ENCODE measurements at regions not wholly inside any gene's neighbourhood (a gene's known extent, or its start where the extent isn't known, plus 50 kb on each side); places are given as distances from the start of the nearest gene placed in this dataset.

- TF ChIP-seq CTCF (optimal IDR thresholded peaks at IDR 0.05 in 1 of 3, IDR thresholded peaks at IDR 0.05 in 1 of 3, conservative IDR thresholded peaks at IDR 0.05 in 1 of 3; ENCODE audit: extremely low read depth in 1 of 3, insufficient read depth in 2 of 3, low read length in 3 of 3): peak; percentile 87 to 100 (median 94)
- TF ChIP-seq EZH2 (IDR thresholded peaks at IDR 0.05; ENCODE audit: low read length): no peak
Measured at GRCh38 chr18:57881818-57882413, 78.8 kb upstream of the ATP8B1 start.

Data from keratinocyte (primary cell).